Anterior cingulate cortex (tissue), 58 donors: ENCODE measurements at regions not wholly inside any gene's neighbourhood (a gene's known extent, or its start where the extent isn't known, plus 50 kb on each side); places are given as distances from the start of the nearest gene placed in this dataset.
"Not testable (repeated sequence)": the region's sequence is repeated elsewhere in the genome, so short reads cannot be mapped to it uniquely, and the experiment has no call there.

ENCODE experiments used
- DNase-seq, 58 donors: peaks; one replicate each; lab custom pipeline; 2025; lab: John Stamatoyannopoulos, UW

- DNase-seq, result no peak
Measured at GRCh38 chr3:87796843-87797185, 262.0 kb downstream of the CGGBP1 start.

- DNase-seq, result no peak
Measured at GRCh38 chr3:87796137-87796842, 262.5 kb downstream of the CGGBP1 start.

GRCh38 chr3:87795701-87796100, 263.1 kb downstream of the CGGBP1 start:
- DNase-seq, result no peak

- DNase-seq, result no peak
Measured at GRCh38 chr3:87793337-87793877, 265.4 kb downstream of the CGGBP1 start.

- peak in 4 of 58 donors; percentile 5 to 28 (median 7) for DNase-seq
Measured at GRCh38 chr3:87792534-87793336, 266.1 kb downstream of the CGGBP1 start, which contains the start of gene HTR1F. Gene HTR1F (plus strand): TSS chr3:87792706.

GRCh38 chr3:87792198-87792533, 266.6 kb downstream of the CGGBP1 start:
- DNase-seq, result no peak

GRCh38 chr3:87791248-87792027, 267.4 kb downstream of the CGGBP1 start:
- no peak for DNase-seq

GRCh38 chr3:87789049-87789448, 269.8 kb downstream of the CGGBP1 start:
- not testable (repeated sequence) for DNase-seq

- DNase-seq, result no peak
Measured at GRCh38 chr3:87788516-87788915, 270.3 kb downstream of the CGGBP1 start.

GRCh38 chr3:87780811-87781210, 278.0 kb downstream of the CGGBP1 start:
- no peak for DNase-seq

GRCh38 chr3:87778876-87779275, 279.9 kb downstream of the CGGBP1 start:
- DNase-seq, result no peak

GRCh38 chr3:87771337-87772192, 287.2 kb downstream of the CGGBP1 start:
- peak in 1 of 58 donors; percentile 3 for DNase-seq

GRCh38 chr3:87766721-87767120, 292.1 kb downstream of the CGGBP1 start:
- DNase-seq, result no peak

- DNase-seq, result no peak
Measured at GRCh38 chr3:87765256-87765655, 293.5 kb downstream of the CGGBP1 start.

GRCh38 chr3:87761795-87762194, 297.0 kb downstream of the CGGBP1 start:
- DNase-seq, result no peak

GRCh38 chr3:87761341-87761740, 297.5 kb downstream of the CGGBP1 start:
- DNase-seq, result no peak

GRCh38 chr3:87756616-87757015, 302.2 kb downstream of the CGGBP1 start:
- no peak for DNase-seq

GRCh38 chr3:87755852-87756251, 303.0 kb downstream of the CGGBP1 start:
- DNase-seq, result no peak

GRCh38 chr3:87742250-87742649, 316.6 kb downstream of the CGGBP1 start:
- no peak for DNase-seq

GRCh38 chr3:87740894-87741293, 317.9 kb downstream of the CGGBP1 start:
- not testable (repeated sequence) for DNase-seq
